ENCODE measurements at regions not wholly inside any gene's neighbourhood (a gene's known extent, or its start where the extent isn't known, plus 50 kb on each side); places are given as distances from the start of the nearest gene placed in this dataset.
"Not testable (repeated sequence)": the region's sequence is repeated elsewhere in the genome, so short reads cannot be mapped to it uniquely, and the experiment has no call there.

DNA sequence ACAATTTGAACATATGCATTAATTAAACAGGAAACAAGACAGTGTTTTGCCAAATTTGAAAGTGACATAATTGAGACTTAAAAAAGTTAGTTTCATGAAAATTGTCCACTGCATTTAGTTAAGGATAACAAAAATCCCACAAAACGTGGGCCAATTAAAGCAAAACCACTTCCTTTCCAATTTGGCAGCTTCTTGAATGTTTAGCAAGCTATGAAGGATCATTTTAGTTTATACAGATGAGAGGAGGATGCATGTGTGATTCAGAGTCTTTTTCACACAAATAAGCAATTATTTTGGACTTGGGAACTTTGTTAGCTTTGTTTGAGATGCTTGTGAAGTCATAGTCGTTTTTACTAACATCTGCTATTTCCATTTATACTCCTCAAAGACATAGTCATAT is 109.6 kb downstream of the ATXN7L3B start:
- Mint-ChIP-seq H3K36me3 (no peaks in the 10 kb centered on the region), H3K27ac (no peak overlapping the region), H3K4me3 (no peak overlapping the region), H3K4me1 (no peaks in the 10 kb centered on the region), H3K9me3 (peaks cover 0 to 3% (median 0%) of the 10 kb centered on the region in 5 donors), H3K27me3 (no peaks in the 10 kb centered on the region)
- POLR2A ChIA-PET: no interaction called here
- Histone ChIP-seq H3K4me1 (ENCODE audit: insufficient read depth, low read length) (no peaks in the 10 kb centered on the region), H3K27ac (ENCODE audit: low read depth, low read length) (no peak overlapping the region), H3K36me3 (ENCODE audit: insufficient read depth, low read length) (no peaks in the 10 kb centered on the region), H3K27me3 (ENCODE audit: insufficient read depth, low read length, poor library complexity, severe bottlenecking) (no peaks in the 10 kb centered on the region), H3K4me3 (ENCODE audit: low read length) (no peak overlapping the region), H3K9me3 (ENCODE audit: low read length) (no peaks in the 10 kb centered on the region)
- CTCF ChIA-PET: no interaction called here
- DNase-seq: no peak

- Histone ChIP-seq H3K9me3 (ENCODE audit: low read length) (no peaks in the 10 kb centered on the region), H3K4me1 (ENCODE audit: insufficient read depth, low read length) (no peaks in the 10 kb centered on the region), H3K27ac (ENCODE audit: low read depth, low read length) (no peak overlapping the region), H3K4me3 (ENCODE audit: low read length) (no peak overlapping the region), H3K27me3 (ENCODE audit: insufficient read depth, low read length, poor library complexity, severe bottlenecking) (no peaks in the 10 kb centered on the region), H3K36me3 (ENCODE audit: insufficient read depth, low read length) (no peaks in the 10 kb centered on the region)
- Mint-ChIP-seq H3K27ac (no peak overlapping the region), H3K4me1 (no peaks in the 10 kb centered on the region), H3K36me3 (no peaks in the 10 kb centered on the region), H3K27me3 (peaks cover 0 to 3% of the 10 kb centered on the region in 2 donors), H3K4me3 (no peak overlapping the region), H3K9me3 (peaks cover 0 to 1% (median 0%) of the 10 kb centered on the region in 5 donors)
- DNase-seq: no peak
- CTCF ChIA-PET: no interaction called here
- POLR2A ChIA-PET: no interaction called here
Observed at GRCh38 chr12:74656251-74656650, 118.6 kb downstream of the ATXN7L3B start.

GRCh38 chr12:74660442-74660841 is 122.8 kb downstream of the ATXN7L3B start:
- Histone ChIP-seq H3K4me3 (ENCODE audit: low read length) (no peak overlapping the region), H3K27me3 (ENCODE audit: insufficient read depth, low read length, poor library complexity, severe bottlenecking) (no peaks in the 10 kb centered on the region), H3K36me3 (ENCODE audit: insufficient read depth, low read length) (no peaks in the 10 kb centered on the region), H3K27ac (ENCODE audit: low read depth, low read length) (no peak overlapping the region), H3K9me3 (ENCODE audit: low read length) (no peaks in the 10 kb centered on the region), H3K4me1 (ENCODE audit: insufficient read depth, low read length) (no peaks in the 10 kb centered on the region)
- Mint-ChIP-seq H3K36me3 (no peaks in the 10 kb centered on the region), H3K4me1 (no peaks in the 10 kb centered on the region), H3K27me3 (no peaks in the 10 kb centered on the region), H3K4me3 (no peak overlapping the region), H3K27ac (no peak overlapping the region), H3K9me3 (no peaks in the 10 kb centered on the region)
- DNase-seq: no peak
- POLR2A ChIA-PET: no interaction called here
- CTCF ChIA-PET: no interaction called here

GRCh38 chr12:74663958-74664357 is 126.3 kb downstream of the ATXN7L3B start:
- Mint-ChIP-seq H3K27ac (no peak overlapping the region), H3K9me3 (no peaks in the 10 kb centered on the region), H3K27me3 (peaks cover 0 to 3% of the 10 kb centered on the region in 2 donors), H3K4me1 (no peaks in the 10 kb centered on the region), H3K36me3 (no peaks in the 10 kb centered on the region), H3K4me3 (no peak overlapping the region)
- no peak for DNase-seq
- Histone ChIP-seq H3K4me3 (ENCODE audit: low read length) (no peak overlapping the region), H3K9me3 (ENCODE audit: low read length) (no peaks in the 10 kb centered on the region), H3K27ac (ENCODE audit: low read depth, low read length) (no peak overlapping the region), H3K27me3 (ENCODE audit: insufficient read depth, low read length, poor library complexity, severe bottlenecking) (no peaks in the 10 kb centered on the region), H3K4me1 (ENCODE audit: insufficient read depth, low read length) (no peaks in the 10 kb centered on the region), H3K36me3 (ENCODE audit: insufficient read depth, low read length) (no peaks in the 10 kb centered on the region)
- CTCF ChIA-PET: no interaction called here
- POLR2A ChIA-PET: no interaction called here

DNA sequence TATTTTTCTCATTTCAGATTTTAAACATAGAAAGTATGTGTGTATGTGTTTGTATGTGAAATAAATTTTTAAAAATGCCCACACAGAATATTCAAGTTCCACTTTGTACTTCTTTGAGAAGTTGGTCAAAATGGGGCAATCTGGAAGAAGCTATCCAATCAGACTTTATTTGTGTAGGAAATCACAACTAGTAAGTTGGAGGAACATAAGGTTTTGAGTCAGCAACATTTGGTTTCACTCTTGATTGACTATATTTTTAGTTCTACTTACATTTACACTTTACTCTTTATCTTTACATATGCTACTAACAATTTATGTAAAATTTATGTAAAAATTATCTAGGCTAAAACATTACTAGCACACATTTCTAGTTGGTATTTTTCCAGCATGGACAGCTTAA is 128.1 kb downstream of the ATXN7L3B start:
- H3K27me3 Mint-ChIP-seq: peaks cover 0 to 3% of the 10 kb centered on the region in 2 donors
- H3K27ac ChIP-seq (ENCODE audit: low read depth, low read length): no peak overlapping the region
- H3K27me3 ChIP-seq (ENCODE audit: insufficient read depth, low read length, poor library complexity, severe bottlenecking): no peaks in the 10 kb centered on the region
- no peaks in the 10 kb centered on the region for H3K4me1 ChIP-seq (ENCODE audit: insufficient read depth, low read length)
- ChIA-PET POLR2A (no interaction called here), CTCF (no interaction called here)
- no peaks in the 10 kb centered on the region for H3K36me3 Mint-ChIP-seq
- no peaks in the 10 kb centered on the region for H3K4me1 Mint-ChIP-seq
- H3K4me3 Mint-ChIP-seq: no peak overlapping the region
- DNase-seq: no peak
- no peak overlapping the region for H3K4me3 ChIP-seq (ENCODE audit: low read length)
- H3K27ac Mint-ChIP-seq: no peak overlapping the region
- H3K9me3 Mint-ChIP-seq: no peaks in the 10 kb centered on the region
- H3K36me3 ChIP-seq (ENCODE audit: insufficient read depth, low read length): no peaks in the 10 kb centered on the region
- H3K9me3 ChIP-seq (ENCODE audit: low read length): no peaks in the 10 kb centered on the region

DNA sequence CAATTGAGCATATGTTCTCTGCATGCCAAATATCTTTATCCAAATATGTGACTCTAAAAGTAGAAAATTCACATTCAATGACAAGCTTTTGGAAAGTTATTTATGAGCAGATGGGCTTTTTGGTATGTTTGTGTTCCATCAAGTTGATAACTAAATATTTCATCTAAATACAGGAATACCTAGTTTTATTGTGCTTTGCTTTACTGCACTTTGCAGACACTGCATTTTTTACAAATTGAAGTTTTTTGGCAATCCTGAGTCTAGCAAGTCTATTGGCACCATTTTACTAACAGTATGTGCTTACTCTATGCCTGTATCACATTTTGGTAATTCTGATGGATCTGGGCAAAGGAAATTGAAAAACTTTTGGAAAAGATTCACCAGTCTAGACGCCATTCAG is 133.8 kb downstream of the ATXN7L3B start:
- no peaks in the 10 kb centered on the region for H3K9me3 Mint-ChIP-seq
- Histone ChIP-seq H3K4me3 (ENCODE audit: low read length) (no peak overlapping the region), H3K27me3 (ENCODE audit: insufficient read depth, low read length, poor library complexity, severe bottlenecking) (no peaks in the 10 kb centered on the region), H3K4me1 (ENCODE audit: insufficient read depth, low read length) (no peaks in the 10 kb centered on the region), H3K27ac (ENCODE audit: low read depth, low read length) (no peak overlapping the region), H3K9me3 (ENCODE audit: low read length) (no peaks in the 10 kb centered on the region), H3K36me3 (ENCODE audit: insufficient read depth, low read length) (no peaks in the 10 kb centered on the region)
- H3K27ac Mint-ChIP-seq: no peak overlapping the region
- no peaks in the 10 kb centered on the region for H3K36me3 Mint-ChIP-seq
- no peaks in the 10 kb centered on the region for H3K4me1 Mint-ChIP-seq
- POLR2A ChIA-PET: no interaction called here
- H3K4me3 Mint-ChIP-seq: no peak overlapping the region
- DNase-seq: no peak
- CTCF ChIA-PET: no interaction called here
- peaks cover 0 to 16% of the 10 kb centered on the region in 2 donors for H3K27me3 Mint-ChIP-seq

DNA sequence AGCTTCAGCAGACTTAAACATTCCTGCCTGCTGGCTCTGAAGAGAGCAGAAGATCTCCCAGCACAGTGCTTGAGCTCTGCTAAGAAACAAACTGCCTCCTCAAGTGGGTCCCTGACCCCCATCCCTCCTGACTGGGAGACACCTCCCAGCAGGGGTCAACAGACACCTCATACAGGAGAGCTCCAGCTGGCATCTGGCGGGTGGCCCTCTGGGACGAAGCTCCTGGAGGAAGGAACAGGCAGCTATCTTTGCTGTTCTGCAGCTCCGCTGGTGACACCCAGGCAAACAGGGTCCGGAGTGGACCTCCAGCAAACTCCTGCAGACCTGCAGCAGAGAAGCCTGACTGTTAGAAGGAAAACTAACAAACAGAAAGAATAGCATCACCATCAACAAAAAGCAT is 139.3 kb downstream of the ATXN7L3B start:
- H3K9me3 Mint-ChIP-seq; H3K27me3 ChIP-seq (ENCODE audit: insufficient read depth, low read length, poor library complexity, severe bottlenecking); DNase-seq; H3K4me1 ChIP-seq (ENCODE audit: insufficient read depth, low read length); H3K27ac ChIP-seq (ENCODE audit: low read depth, low read length); H3K36me3 ChIP-seq (ENCODE audit: insufficient read depth, low read length); H3K4me1 Mint-ChIP-seq; CTCF ChIA-PET; H3K9me3 ChIP-seq (ENCODE audit: low read length); H3K4me3 ChIP-seq (ENCODE audit: low read length); H3K36me3 Mint-ChIP-seq; H3K27ac Mint-ChIP-seq; POLR2A ChIA-PET; H3K4me3 Mint-ChIP-seq: not testable (repeated sequence)
- peaks cover 6 to 13% of the 10 kb centered on the region in 2 donors for H3K27me3 Mint-ChIP-seq

- Histone ChIP-seq H3K27ac (ENCODE audit: low read depth, low read length) (no peak overlapping the region), H3K4me3 (ENCODE audit: low read length) (no peak overlapping the region), H3K36me3 (ENCODE audit: insufficient read depth, low read length) (no peaks in the 10 kb centered on the region), H3K9me3 (ENCODE audit: low read length) (no peaks in the 10 kb centered on the region), H3K27me3 (ENCODE audit: insufficient read depth, low read length, poor library complexity, severe bottlenecking) (no peaks in the 10 kb centered on the region), H3K4me1 (ENCODE audit: insufficient read depth, low read length) (no peaks in the 10 kb centered on the region)
- Mint-ChIP-seq H3K27ac (no peak overlapping the region), H3K9me3 (peaks cover 0 to 3% (median 2%) of the 10 kb centered on the region in 5 donors), H3K4me1 (no peaks in the 10 kb centered on the region), H3K27me3 (peaks cover 0 to 2% of the 10 kb centered on the region in 2 donors), H3K36me3 (no peaks in the 10 kb centered on the region), H3K4me3 (no peak overlapping the region)
- POLR2A ChIA-PET: no interaction called here
- CTCF ChIA-PET: no interaction called here
- no peak for DNase-seq
Observed at GRCh38 chr12:74685385-74685784, 147.8 kb downstream of the ATXN7L3B start.

- Histone ChIP-seq H3K27ac (ENCODE audit: low read depth, low read length) (no peak overlapping the region), H3K4me1 (ENCODE audit: insufficient read depth, low read length) (no peaks in the 10 kb centered on the region), H3K4me3 (ENCODE audit: low read length) (no peak overlapping the region), H3K27me3 (ENCODE audit: insufficient read depth, low read length, poor library complexity, severe bottlenecking) (no peaks in the 10 kb centered on the region), H3K9me3 (ENCODE audit: low read length) (no peaks in the 10 kb centered on the region), H3K36me3 (ENCODE audit: insufficient read depth, low read length) (no peaks in the 10 kb centered on the region)
- Mint-ChIP-seq H3K9me3 (peaks cover 0 to 2% (median 0%) of the 10 kb centered on the region in 5 donors), H3K36me3 (no peaks in the 10 kb centered on the region), H3K27ac (no peak overlapping the region), H3K4me3 (no peak overlapping the region), H3K4me1 (no peaks in the 10 kb centered on the region), H3K27me3 (peaks cover 0 to 2% of the 10 kb centered on the region in 2 donors)
- peak in 2 of 5 donors; percentile 14 to 15 for DNase-seq
- CTCF ChIA-PET: interaction anchor here (0.5 kb wide), 1 partner anchor 1416 kb away, joined by 3 read pairs; no protein-coding TSS in a partner anchor
- POLR2A ChIA-PET: no interaction called here
Observed at GRCh38 chr12:74689071-74689655, 151.5 kb downstream of the ATXN7L3B start.
